Gastroesophageal sphincter (tissue), 4 donors: ENCODE measurements at regions not wholly inside any gene's neighbourhood (a gene's known extent, or its start where the extent isn't known, plus 50 kb on each side); places are given as distances from the start of the nearest gene placed in this dataset.

Experiments
- ATAC-seq: fragments of 150-250 bp; one replicate; pipeline ENCODE4 v1.9.1; 2016; ENCODE audit warnings: mild to moderate bottlenecking, moderate library complexity
- H3K27ac ChIP-seq, 4 donors: fragments of 200-600 bp; sonication (generic) in 3 of 4; 1 replicate in 3 of 4; 2 replicates in 1 of 4; pipeline ENCODE4 v1.5.1; 2016 to 2019
- H3K27me3 ChIP-seq: fragments of 200-600 bp; sonication (generic); one replicate; pipeline ENCODE4 v1.5.1; 2019
- H3K36me3 ChIP-seq, 2 donors: fragments of 200-600 bp; sonication (generic); one replicate each; pipeline ENCODE4 v1.5.1; 2019; ENCODE audit warnings: control low read depth in 1 of 2
- H3K4me1 ChIP-seq, 3 donors: fragments of 200-600 bp; sonication (generic); 1 replicate in 2 of 3; 2 replicates in 1 of 3; pipeline ENCODE4 v1.5.1; 2016 to 2019; ENCODE audit warnings: control low read depth in 2 of 3
- H3K4me3 ChIP-seq, 2 donors: fragments of 200-600 bp; sonication (generic); one replicate each; pipeline ENCODE4 v1.5.1; 2019; ENCODE audit warnings: mild to moderate bottlenecking in 1 of 2, moderate library complexity in 1 of 2
- H3K9me3 ChIP-seq, 3 donors: fragments of 200-600 bp; sonication (generic); one replicate each; pipeline ENCODE4 v1.5.1; 2017 to 2019; ENCODE audit warnings: control low read depth in 2 of 3
- EP300 ChIP-seq: sonication (generic); formaldehyde crosslinking; IDR thresholded peaks from one replicate; pipeline ENCODE4 v1.6.1; 2017; ENCODE audit warnings: antibody characterized with exemption, mild to moderate bottlenecking
- POLR2A ChIP-seq, 2 donors: fragments of 450-650 bp; IDR thresholded peaks; one replicate each; pipeline ENCODE4 v1.6.1; 2017; ENCODE audit warnings: antibody characterized with exemption in 2 of 2, mild to moderate bottlenecking in 2 of 2, moderate library complexity in 1 of 2
- POLR2AphosphoS5 ChIP-seq: sonication (generic); formaldehyde crosslinking; IDR thresholded peaks from one replicate; pipeline ENCODE4 v1.6.1; 2017; ENCODE audit warnings: antibody characterized with exemption
- WGBS, 2 donors: methylation state at CpG; one replicate each; pipeline ENCODE4 v1.1.5; 2018; ENCODE audit warnings: low coverage in 1 of 2; 5-methylcytosine and 5-hydroxymethylcytosine counted together
- TF ChIP-seq, protein P1 (sequence below), 4 experiments: fragments of 200-600 bp in 2 of 4; fragments of 450-650 bp in 2 of 4; sonication (generic) in 1 of 4; IDR thresholded peaks; one replicate each; pipeline ENCODE4 v1.5.1; 2017 to 2019; ENCODE audit warnings: antibody characterized with exemption in 4 of 4, mild to moderate bottlenecking in 2 of 4, moderate library complexity in 2 of 4

DNA sequence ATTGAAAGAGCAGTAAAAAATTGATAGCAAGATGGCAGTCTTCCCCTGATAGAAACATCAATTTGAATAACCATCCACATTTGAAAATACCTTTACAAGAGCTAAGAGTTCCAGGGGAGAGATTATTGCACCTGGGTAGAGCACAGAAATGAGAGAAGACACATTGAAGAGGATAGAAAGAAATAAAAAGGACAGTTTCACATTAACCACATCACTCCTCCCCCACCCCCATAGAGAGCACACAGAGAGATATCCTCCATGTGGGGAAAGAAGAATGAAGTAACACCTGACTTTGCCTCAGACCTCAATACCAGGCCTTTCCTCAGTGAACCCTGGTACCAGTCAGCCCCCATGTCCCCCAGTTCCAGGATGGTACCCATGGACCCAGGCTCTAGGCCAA is 486.7 kb downstream of the FAM181B start:
- Histone ChIP-seq H3K9me3 (no peaks in the 10 kb centered on the region), H3K27ac (no peak overlapping the region), H3K36me3 (no peaks in the 10 kb centered on the region), H3K4me1 (no peaks in the 10 kb centered on the region), H3K27me3 (no peaks in the 10 kb centered on the region), H3K4me3 (no peak overlapping the region)
- TF ChIP-seq EP300 (no peak), POLR2AphosphoS5 (no peak), POLR2A (IDR thresholded peaks at IDR 0.05) (no peak)
- TF ChIP-seq, protein P1, sequence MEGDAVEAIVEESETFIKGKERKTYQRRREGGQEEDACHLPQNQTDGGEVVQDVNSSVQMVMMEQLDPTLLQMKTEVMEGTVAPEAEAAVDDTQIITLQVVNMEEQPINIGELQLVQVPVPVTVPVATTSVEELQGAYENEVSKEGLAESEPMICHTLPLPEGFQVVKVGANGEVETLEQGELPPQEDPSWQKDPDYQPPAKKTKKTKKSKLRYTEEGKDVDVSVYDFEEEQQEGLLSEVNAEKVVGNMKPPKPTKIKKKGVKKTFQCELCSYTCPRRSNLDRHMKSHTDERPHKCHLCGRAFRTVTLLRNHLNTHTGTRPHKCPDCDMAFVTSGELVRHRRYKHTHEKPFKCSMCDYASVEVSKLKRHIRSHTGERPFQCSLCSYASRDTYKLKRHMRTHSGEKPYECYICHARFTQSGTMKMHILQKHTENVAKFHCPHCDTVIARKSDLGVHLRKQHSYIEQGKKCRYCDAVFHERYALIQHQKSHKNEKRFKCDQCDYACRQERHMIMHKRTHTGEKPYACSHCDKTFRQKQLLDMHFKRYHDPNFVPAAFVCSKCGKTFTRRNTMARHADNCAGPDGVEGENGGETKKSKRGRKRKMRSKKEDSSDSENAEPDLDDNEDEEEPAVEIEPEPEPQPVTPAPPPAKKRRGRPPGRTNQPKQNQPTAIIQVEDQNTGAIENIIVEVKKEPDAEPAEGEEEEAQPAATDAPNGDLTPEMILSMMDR (IDR thresholded peaks at IDR 0.05) = no peak
- ATAC-seq = no peak

DNA sequence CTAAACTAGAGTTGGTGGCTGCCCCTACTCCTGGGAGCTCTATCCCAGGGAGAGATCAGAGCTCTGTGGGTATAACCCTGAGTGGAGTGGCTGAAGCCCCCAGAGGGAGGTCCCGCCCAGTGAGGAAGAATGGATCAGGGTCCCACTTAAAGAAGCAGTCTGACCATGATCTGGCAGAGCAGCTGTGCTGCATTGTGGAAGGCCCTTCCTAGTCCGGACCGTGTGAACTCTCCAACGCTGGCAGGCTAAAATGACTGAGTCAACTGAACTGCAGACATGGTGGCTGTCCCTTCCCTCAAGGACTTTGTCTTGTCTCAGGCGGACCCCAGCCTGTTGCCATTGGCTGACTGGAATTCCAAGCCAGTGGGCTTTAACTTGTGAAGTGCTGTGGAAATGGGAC is 494.2 kb downstream of the FAM181B start:
- H3K9me3 ChIP-seq = peaks cover 0 to 12% (median 0%) of the 10 kb centered on the region in 3 donors
- 50 to 92% methylated on average over 2 to 4 of the region's 5 CpGs for WGBS, 2 donors
- H3K36me3 ChIP-seq = no peaks in the 10 kb centered on the region
- H3K27me3 ChIP-seq = no peaks in the 10 kb centered on the region
- H3K27ac ChIP-seq = no peak overlapping the region
- TF ChIP-seq EP300 = no peak
- TF ChIP-seq, protein P1 (IDR thresholded peaks at IDR 0.05) = no peak
- TF ChIP-seq POLR2A (IDR thresholded peaks at IDR 0.05) = no peak
- no peak for TF ChIP-seq POLR2AphosphoS5
- no peaks in the 10 kb centered on the region for H3K4me1 ChIP-seq
- H3K4me3 ChIP-seq = no peak overlapping the region
- no peak for ATAC-seq

DNA sequence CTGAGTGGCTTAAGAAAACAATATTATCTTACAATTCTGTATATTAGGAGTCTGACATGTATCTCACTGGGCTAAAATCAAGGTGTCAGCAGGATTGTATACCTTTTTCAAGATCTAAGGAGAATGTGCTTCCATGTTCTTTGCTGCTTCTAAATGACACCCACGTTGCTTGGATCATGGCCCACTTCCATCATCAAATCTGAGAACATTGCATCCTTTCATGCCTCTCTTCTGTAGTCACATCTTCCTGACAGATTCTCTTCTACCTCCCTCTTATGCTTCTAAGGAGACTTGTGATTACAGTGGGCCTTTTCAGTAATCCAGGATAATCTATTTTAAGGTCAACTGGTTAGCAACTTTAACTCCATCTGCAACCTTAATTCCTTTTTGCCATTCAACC is 499.4 kb downstream of the FAM181B start:
- Histone ChIP-seq H3K27me3 (no peaks in the 10 kb centered on the region), H3K27ac (no peak overlapping the region), H3K36me3 (no peaks in the 10 kb centered on the region), H3K4me3 (no peak overlapping the region), H3K4me1 (no peaks in the 10 kb centered on the region), H3K9me3 (peaks cover 0 to 12% (median 0%) of the 10 kb centered on the region in 3 donors)
- 59% methylated on average over 1 of the region's 1 CpG; no CpG with 5 or more reads in 1 of the 2 donors for WGBS, 2 donors
- ATAC-seq = no peak
- TF ChIP-seq POLR2AphosphoS5 (no peak), POLR2A (IDR thresholded peaks at IDR 0.05) (no peak), EP300 (no peak)
- TF ChIP-seq, protein P1 (IDR thresholded peaks at IDR 0.05) = no peak

DNA sequence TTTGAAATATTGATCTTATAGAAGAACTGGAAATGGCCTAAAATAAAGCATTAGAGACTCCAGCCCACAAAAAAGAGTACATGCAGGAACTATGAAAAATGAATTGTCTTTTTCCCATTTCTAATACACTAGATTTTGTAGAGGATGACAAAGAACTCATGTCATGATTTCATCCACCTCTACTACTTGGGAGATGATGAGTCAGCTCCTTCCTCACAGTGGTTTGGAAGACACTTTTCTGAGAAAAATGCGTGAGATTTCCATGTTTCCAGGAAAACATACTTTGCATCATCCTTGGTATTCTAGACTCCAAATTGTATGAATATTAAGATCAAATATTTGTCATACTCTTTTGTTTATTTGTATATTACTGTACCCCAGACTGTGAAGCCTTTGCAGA is 500.5 kb downstream of the FAM181B start:
- H3K27me3 ChIP-seq = no peaks in the 10 kb centered on the region
- ATAC-seq = no peak
- peaks cover 0 to 4% (median 0%) of the 10 kb centered on the region in 3 donors for H3K9me3 ChIP-seq
- H3K4me1 ChIP-seq = no peaks in the 10 kb centered on the region
- WGBS, 2 donors = 68 to 100% methylated on average over 1 of the region's 1 CpG
- TF ChIP-seq EP300 (no peak), POLR2A (IDR thresholded peaks at IDR 0.05) (no peak), POLR2AphosphoS5 (no peak)
- TF ChIP-seq, protein P1 (IDR thresholded peaks at IDR 0.05) = no peak
- H3K36me3 ChIP-seq = no peaks in the 10 kb centered on the region
- H3K27ac ChIP-seq = no peak overlapping the region
- H3K4me3 ChIP-seq = no peak overlapping the region

DNA sequence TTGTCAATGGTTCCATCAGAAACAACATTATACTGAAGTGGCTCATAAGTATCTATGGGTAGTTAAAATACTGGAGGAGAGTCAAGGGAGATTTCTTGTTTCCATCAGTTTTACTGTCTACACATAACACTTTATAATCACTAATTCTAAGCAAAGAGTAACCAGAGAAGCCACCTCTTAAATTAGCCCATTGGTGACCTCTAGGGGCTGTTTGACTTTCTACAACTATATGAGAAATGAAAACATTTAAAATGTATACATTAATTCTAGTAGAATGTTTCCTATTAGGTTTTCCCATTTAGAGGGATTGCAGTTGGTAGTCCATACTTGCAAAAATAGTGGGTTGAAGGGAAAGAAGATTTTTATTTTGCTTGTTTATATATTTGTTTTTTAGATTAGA is 504.3 kb downstream of the FAM181B start:
- Histone ChIP-seq H3K36me3 (no peaks in the 10 kb centered on the region), H3K4me1 (no peaks in the 10 kb centered on the region), H3K4me3 (no peak overlapping the region), H3K9me3 (peaks cover 0 to 2% (median 0%) of the 10 kb centered on the region in 3 donors), H3K27ac (no peak overlapping the region), H3K27me3 (no peaks in the 10 kb centered on the region)
- TF ChIP-seq EP300 = no peak
- ATAC-seq = no peak
